Kidney (tissue), 13 donors: ENCODE measurements at regions not wholly inside any gene's neighbourhood (a gene's known extent, or its start where the extent isn't known, plus 50 kb on each side); places are given as distances from the start of the nearest gene placed in this dataset.
"Not testable (repeated sequence)": the region's sequence is repeated elsewhere in the genome, so short reads cannot be mapped to it uniquely, and the experiment has no call there.

Experiments used
- DNase-seq, 5 donors: peaks; one replicate each; pipeline ENCODE4 v3.0.0-alpha.2; 2013 to 2020
- FAIRE-seq: peaks from 2 replicates; lab custom pipeline; 2012; peaks lifted over from hg19 to GRCh38; lab: Jason Lieb, UNC
- H3K27ac ChIP-seq, 2 donors: one replicate each; pipeline ENCODE4 v1.7.0; 2013; ENCODE audit warnings: low read depth in 2 of 2, low read length in 2 of 2, inconsistent platforms in 1 of 2
- H3K27me3 ChIP-seq: one replicate; pipeline ENCODE4 v1.7.1; 2013; ENCODE audit warnings: low read length, inconsistent platforms; ENCODE audit not compliant: control insufficient read depth, insufficient read depth
- H3K36me3 ChIP-seq, 3 donors: one replicate each; pipeline versions ENCODE4 v1.7.0 to v1.7.1; 2013; ENCODE audit warnings: low read length in 3 of 3, control low read depth in 1 of 3, inconsistent platforms in 1 of 3; ENCODE audit not compliant: insufficient read depth in 3 of 3, control insufficient read depth in 2 of 3
- H3K4me1 ChIP-seq, 3 donors: one replicate each; pipeline versions ENCODE4 v1.7.0 to v1.7.1; 2013; ENCODE audit warnings: low read length in 3 of 3, inconsistent platforms in 1 of 3, low read depth in 1 of 3; ENCODE audit not compliant: control insufficient read depth in 2 of 3, insufficient read depth in 2 of 3
- H3K4me3 ChIP-seq, 3 donors: one replicate each; pipeline versions ENCODE4 v1.7.0 to v1.8.1; 2013; ENCODE audit warnings: low read length in 3 of 3, control low read depth in 1 of 3, inconsistent platforms in 1 of 3
- H3K9ac ChIP-seq, 3 donors: one replicate each; pipeline versions ENCODE4 v1.7.0 to v1.7.1; 2013; ENCODE audit warnings: low read length in 3 of 3, control low read depth in 1 of 3, inconsistent platforms in 1 of 3
- H3K9me3 ChIP-seq, 3 donors: one replicate each; pipeline versions ENCODE4 v1.7.0 to v1.7.1; 2013; ENCODE audit warnings: low read length in 3 of 3, control low read depth in 1 of 3, inconsistent platforms in 1 of 3; ENCODE audit not compliant: control insufficient read depth in 2 of 3, insufficient read depth in 1 of 3
- intact Hi-C: fragments of 100-400 bp; cut with DNase I; formaldehyde crosslinking; loops from one replicate; pipeline ENCODE4 v1.11.1; 2022
- TF ChIP-seq, protein P1 (sequence below): IDR thresholded peaks from 3 replicates; pipeline ENCODE4 v1.5.1; 2012; ENCODE audit warnings: mild to moderate bottlenecking, moderate library complexity, borderline replicate concordance; ENCODE audit not compliant: insufficient read depth; ENCODE audit errors: extremely low read depth
- donor health status: control.
- donor health status: control.
- donor health status: control.
- donor health status: control.
- donor health status: control.
- donor health status: DM: yes; HTN: yes; CAD: no.
- donor health status: Normal renal cell carcinoma (clear cell type).

DNA sequence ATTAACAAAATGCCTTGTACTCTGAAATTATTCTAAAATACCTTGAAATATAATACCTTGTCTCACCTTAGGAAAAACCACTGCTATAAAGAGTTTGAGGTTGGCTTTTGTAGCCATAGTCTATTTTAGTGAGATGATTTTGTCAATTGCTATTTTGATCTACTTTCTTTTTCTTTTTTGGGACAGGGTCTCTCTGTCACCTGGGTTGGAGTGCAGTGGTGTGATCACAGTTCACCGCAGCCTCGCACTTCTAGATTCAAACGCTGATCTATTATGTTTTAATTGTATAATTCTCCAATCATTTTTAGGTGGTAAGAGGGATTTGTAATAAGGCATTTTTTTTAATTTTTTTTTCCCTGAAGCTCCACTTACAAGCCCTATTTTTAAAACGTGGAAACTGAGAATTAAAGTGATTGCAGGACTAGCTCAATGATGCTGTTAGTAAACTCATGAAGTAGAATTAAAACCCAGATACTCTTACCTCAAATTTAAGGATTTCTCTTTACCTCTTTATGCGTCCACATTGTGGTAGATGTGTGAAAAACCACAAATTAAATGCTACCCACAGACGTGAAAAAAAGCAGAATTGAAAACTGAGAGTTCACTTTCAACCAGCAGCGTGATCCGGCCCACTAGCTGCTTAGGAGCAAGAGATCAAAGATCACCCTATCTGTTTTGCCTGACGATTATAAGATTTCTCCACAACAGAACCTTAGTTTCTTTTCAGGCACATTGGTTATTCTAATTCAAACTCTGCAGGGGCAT lies 384.2 kb downstream of the CGGBP1 start:
- Histone ChIP-seq H3K9me3 (no peaks in the 10 kb centered on the region), H3K9ac (no peak overlapping the region), H3K4me3 (no peak overlapping the region), H3K27me3 (no peaks in the 10 kb centered on the region), H3K4me1 (no peaks in the 10 kb centered on the region), H3K36me3 (no peaks in the 10 kb centered on the region), H3K27ac (no peak overlapping the region)
- DNase-seq = no peak
- intact Hi-C loops = no loop called here
- TF ChIP-seq, protein P1, sequence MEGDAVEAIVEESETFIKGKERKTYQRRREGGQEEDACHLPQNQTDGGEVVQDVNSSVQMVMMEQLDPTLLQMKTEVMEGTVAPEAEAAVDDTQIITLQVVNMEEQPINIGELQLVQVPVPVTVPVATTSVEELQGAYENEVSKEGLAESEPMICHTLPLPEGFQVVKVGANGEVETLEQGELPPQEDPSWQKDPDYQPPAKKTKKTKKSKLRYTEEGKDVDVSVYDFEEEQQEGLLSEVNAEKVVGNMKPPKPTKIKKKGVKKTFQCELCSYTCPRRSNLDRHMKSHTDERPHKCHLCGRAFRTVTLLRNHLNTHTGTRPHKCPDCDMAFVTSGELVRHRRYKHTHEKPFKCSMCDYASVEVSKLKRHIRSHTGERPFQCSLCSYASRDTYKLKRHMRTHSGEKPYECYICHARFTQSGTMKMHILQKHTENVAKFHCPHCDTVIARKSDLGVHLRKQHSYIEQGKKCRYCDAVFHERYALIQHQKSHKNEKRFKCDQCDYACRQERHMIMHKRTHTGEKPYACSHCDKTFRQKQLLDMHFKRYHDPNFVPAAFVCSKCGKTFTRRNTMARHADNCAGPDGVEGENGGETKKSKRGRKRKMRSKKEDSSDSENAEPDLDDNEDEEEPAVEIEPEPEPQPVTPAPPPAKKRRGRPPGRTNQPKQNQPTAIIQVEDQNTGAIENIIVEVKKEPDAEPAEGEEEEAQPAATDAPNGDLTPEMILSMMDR = no peak
- no peak for FAIRE-seq

DNA sequence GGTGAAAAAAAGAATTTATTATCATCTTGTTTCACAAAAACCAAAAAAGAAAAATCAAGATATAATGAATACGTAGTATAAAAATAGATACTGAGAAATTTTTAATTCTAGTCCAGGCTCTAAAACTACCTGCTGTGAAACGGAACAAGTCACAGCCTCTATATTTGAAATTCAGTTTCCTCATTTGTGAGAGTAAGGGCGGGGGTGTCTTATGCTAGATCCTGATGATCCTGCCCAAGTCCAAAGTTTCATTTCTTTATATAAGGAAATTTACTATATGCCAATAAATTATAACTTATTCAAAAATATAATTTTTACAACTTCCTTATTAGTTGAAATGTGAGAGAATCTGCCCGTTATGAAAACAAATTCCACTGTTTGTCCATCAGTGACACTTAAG lies 385.7 kb downstream of the CGGBP1 start:
- DNase-seq = no peak
- H3K4me3 ChIP-seq = no peak overlapping the region
- H3K9me3 ChIP-seq = no peaks in the 10 kb centered on the region
- H3K4me1 ChIP-seq = no peaks in the 10 kb centered on the region
- no peaks in the 10 kb centered on the region for H3K36me3 ChIP-seq
- intact Hi-C loops = no loop called here
- TF ChIP-seq, protein P1 = no peak
- no peak for FAIRE-seq
- H3K9ac ChIP-seq = no peak overlapping the region
- H3K27ac ChIP-seq = no peak overlapping the region
- no peaks in the 10 kb centered on the region for H3K27me3 ChIP-seq

DNA sequence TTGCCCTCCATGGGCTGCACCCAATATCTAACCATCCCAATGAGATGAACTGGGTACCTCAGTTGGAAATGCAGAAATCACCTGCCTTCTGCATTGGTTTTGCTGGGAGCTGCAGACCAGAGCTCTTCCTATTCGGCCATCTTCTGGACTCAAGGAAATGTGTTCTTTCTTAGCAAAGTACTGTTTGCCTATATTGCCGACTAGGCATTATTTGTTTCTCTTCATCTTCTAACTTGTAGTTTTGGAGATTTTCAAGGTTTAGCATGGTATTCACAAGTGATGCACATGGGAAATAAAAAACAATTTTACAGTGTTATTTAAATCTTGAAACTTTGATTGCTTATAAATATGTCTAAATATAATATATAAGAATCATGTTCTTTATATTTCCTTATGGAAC lies 377.8 kb upstream of the POU1F1 start:
- no peaks in the 10 kb centered on the region for H3K27me3 ChIP-seq
- DNase-seq = no peak
- intact Hi-C loops = no loop called here
- no peak overlapping the region for H3K4me3 ChIP-seq
- H3K9ac ChIP-seq = no peak overlapping the region
- TF ChIP-seq, protein P1 = no peak
- H3K36me3 ChIP-seq = no peaks in the 10 kb centered on the region
- H3K27ac ChIP-seq = no peak overlapping the region
- FAIRE-seq = no peak
- no peaks in the 10 kb centered on the region for H3K9me3 ChIP-seq
- no peaks in the 10 kb centered on the region for H3K4me1 ChIP-seq

DNA sequence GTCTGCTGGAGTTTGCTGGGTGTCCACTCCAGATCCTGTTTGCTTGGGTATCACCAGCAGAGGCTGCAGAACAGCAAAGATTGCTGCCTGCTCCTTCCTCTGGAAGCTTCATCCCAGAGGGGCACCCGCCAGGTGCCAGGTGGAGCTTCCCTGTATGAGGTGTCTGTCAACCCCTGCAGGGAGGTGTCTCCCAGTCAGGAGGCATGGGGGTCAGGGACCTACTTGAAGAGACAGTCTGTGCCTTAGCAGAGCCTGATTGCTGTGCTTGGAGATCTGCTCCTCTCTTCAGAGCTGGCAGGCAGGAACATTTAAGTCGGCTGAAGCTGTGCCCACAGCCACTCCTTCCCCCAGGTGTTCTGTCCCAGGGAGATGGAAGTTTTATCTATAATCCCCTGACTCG lies 376.8 kb upstream of the POU1F1 start:
- H3K9me3 ChIP-seq, FAIRE-seq, H3K27ac ChIP-seq, H3K27me3 ChIP-seq, intact Hi-C loops, H3K4me1 ChIP-seq, DNase-seq, H3K36me3 ChIP-seq, H3K9ac ChIP-seq, H3K4me3 ChIP-seq: not testable (repeated sequence)
